BLaER1 (cell line): ENCODE measurements at regions not wholly inside any gene's neighbourhood (a gene's known extent, or its start where the extent isn't known, plus 50 kb on each side); places are given as distances from the start of the nearest gene placed in this dataset.

Experiments
- H3K27ac ChIP-seq: shearing (Covaris generic); formaldehyde crosslinking; 2 replicates; pipeline ENCODE4 v1.8.1; 2022
- H3K27me3 ChIP-seq: shearing (Covaris generic); formaldehyde crosslinking; 2 replicates; pipeline ENCODE4 v1.8.1; 2022
- H3K36me3 ChIP-seq: shearing (Covaris generic); formaldehyde crosslinking; 2 replicates; pipeline ENCODE4 v1.8.1; 2022
- H3K4me1 ChIP-seq: shearing (Covaris generic); formaldehyde crosslinking; 2 replicates; pipeline ENCODE4 v1.8.1; 2022
- H3K4me2 ChIP-seq: shearing (Covaris generic); formaldehyde crosslinking; 2 replicates; pipeline ENCODE4 v1.8.1; 2022
- H3K4me3 ChIP-seq: shearing (Covaris generic); formaldehyde crosslinking; 2 replicates; pipeline ENCODE4 v1.8.1; 2022
- H3K9ac ChIP-seq: shearing (Covaris generic); formaldehyde crosslinking; 2 replicates; pipeline ENCODE4 v1.8.1; 2022
- H3K9me3 ChIP-seq: shearing (Covaris generic); formaldehyde crosslinking; 2 replicates; pipeline ENCODE4 v1.8.1; 2022
- H4K20me1 ChIP-seq: shearing (Covaris generic); formaldehyde crosslinking; 2 replicates; pipeline ENCODE4 v1.8.1; 2022
- Cebpa-rat ChIP-seq: shearing (Covaris generic); IDR thresholded peaks from 2 replicates; pipeline ENCODE4 v1.8.1; 2022

GRCh38 chr13:91115776-91116175 is 231.7 kb upstream of the MIR17HG start:
- H4K20me1 ChIP-seq, result no peaks in the 10 kb centered on the region
- H3K36me3 ChIP-seq, result no peaks in the 10 kb centered on the region
- H3K4me3 ChIP-seq, result no peak overlapping the region
- H3K4me2 ChIP-seq, result no peak overlapping the region
- no peak overlapping the region for H3K9ac ChIP-seq
- no peak for TF ChIP-seq Cebpa-rat
- H3K27me3 ChIP-seq, result no peaks in the 10 kb centered on the region
- no peaks in the 10 kb centered on the region for H3K9me3 ChIP-seq
- H3K4me1 ChIP-seq, result no peaks in the 10 kb centered on the region
- no peak overlapping the region for H3K27ac ChIP-seq

- Histone ChIP-seq H3K9ac (no peak overlapping the region), H3K27me3 (no peaks in the 10 kb centered on the region), H3K9me3 (no peaks in the 10 kb centered on the region), H3K4me1 (no peaks in the 10 kb centered on the region), H3K36me3 (no peaks in the 10 kb centered on the region), H3K27ac (no peak overlapping the region), H3K4me2 (no peak overlapping the region), H4K20me1 (no peaks in the 10 kb centered on the region), H3K4me3 (no peak overlapping the region)
- TF ChIP-seq Cebpa-rat, result no peak
These were observed 230.1 kb upstream of the MIR17HG start for GRCh38 chr13:91117351-91117750.

- no peak overlapping the region for H3K9ac ChIP-seq
- H3K4me2 ChIP-seq, result no peak overlapping the region
- TF ChIP-seq Cebpa-rat, result no peak
- no peaks in the 10 kb centered on the region for H3K36me3 ChIP-seq
- H4K20me1 ChIP-seq, result no peaks in the 10 kb centered on the region
- H3K27ac ChIP-seq, result no peak overlapping the region
- H3K4me1 ChIP-seq, result no peaks in the 10 kb centered on the region
- H3K9me3 ChIP-seq, result no peaks in the 10 kb centered on the region
- no peak overlapping the region for H3K4me3 ChIP-seq
- no peaks in the 10 kb centered on the region for H3K27me3 ChIP-seq
These were observed 227.8 kb upstream of the MIR17HG start for GRCh38 chr13:91119643-91120042.

GRCh38 chr13:91122766-91123165 is 224.7 kb upstream of the MIR17HG start:
- H3K4me2 ChIP-seq, result no peak overlapping the region
- no peaks in the 10 kb centered on the region for H3K27me3 ChIP-seq
- no peak for TF ChIP-seq Cebpa-rat
- no peaks in the 10 kb centered on the region for H4K20me1 ChIP-seq
- H3K27ac ChIP-seq, result no peak overlapping the region
- H3K36me3 ChIP-seq, result no peaks in the 10 kb centered on the region
- H3K9me3 ChIP-seq, result no peaks in the 10 kb centered on the region
- H3K9ac ChIP-seq, result no peak overlapping the region
- H3K4me3 ChIP-seq, result no peak overlapping the region
- H3K4me1 ChIP-seq, result no peaks in the 10 kb centered on the region

- H3K9me3 ChIP-seq, result no peaks in the 10 kb centered on the region
- H3K4me1 ChIP-seq, result no peaks in the 10 kb centered on the region
- no peak overlapping the region for H3K9ac ChIP-seq
- no peaks in the 10 kb centered on the region for H4K20me1 ChIP-seq
- TF ChIP-seq Cebpa-rat, result no peak
- no peaks in the 10 kb centered on the region for H3K27me3 ChIP-seq
- no peaks in the 10 kb centered on the region for H3K36me3 ChIP-seq
- no peak overlapping the region for H3K4me2 ChIP-seq
- no peak overlapping the region for H3K4me3 ChIP-seq
- no peak overlapping the region for H3K27ac ChIP-seq
These were observed 223.9 kb upstream of the MIR17HG start for GRCh38 chr13:91123456-91124127.

- Histone ChIP-seq H3K9me3 (no peaks in the 10 kb centered on the region), H3K27me3 (no peaks in the 10 kb centered on the region)
- no peak for TF ChIP-seq Cebpa-rat
These were observed 220.7 kb upstream of the MIR17HG start for GRCh38 chr13:91126806-91127205.

GRCh38 chr13:91127995-91128394 is 219.5 kb upstream of the MIR17HG start:
- Histone ChIP-seq H3K4me2 (no peak overlapping the region), H4K20me1 (no peaks in the 10 kb centered on the region), H3K36me3 (no peaks in the 10 kb centered on the region), H3K27me3 (no peaks in the 10 kb centered on the region), H3K9ac (no peak overlapping the region), H3K4me3 (no peak overlapping the region), H3K27ac (no peak overlapping the region), H3K9me3 (no peaks in the 10 kb centered on the region), H3K4me1 (no peaks in the 10 kb centered on the region)
- no peak for TF ChIP-seq Cebpa-rat

More at GRCh38 chr13:91126806-91127205, 220.7 kb upstream of the MIR17HG start:
- no peak overlapping the region for H3K27ac ChIP-seq
- H3K4me3 ChIP-seq, result no peak overlapping the region
- no peak overlapping the region for H3K4me2 ChIP-seq
- H3K4me1 ChIP-seq, result no peaks in the 10 kb centered on the region
- H3K36me3 ChIP-seq, result no peaks in the 10 kb centered on the region
- no peaks in the 10 kb centered on the region for H4K20me1 ChIP-seq
- no peak overlapping the region for H3K9ac ChIP-seq

GRCh38 chr13:91132381-91132780 is 215.1 kb upstream of the MIR17HG start:
- Histone ChIP-seq H3K27me3 (no peaks in the 10 kb centered on the region), H3K4me1 (no peaks in the 10 kb centered on the region), H3K27ac (no peak overlapping the region), H3K4me3 (no peak overlapping the region), H3K4me2 (no peak overlapping the region), H3K9me3 (no peaks in the 10 kb centered on the region), H4K20me1 (no peaks in the 10 kb centered on the region), H3K36me3 (no peaks in the 10 kb centered on the region), H3K9ac (no peak overlapping the region)
- TF ChIP-seq Cebpa-rat, result no peak

- H3K4me1 ChIP-seq, result no peaks in the 10 kb centered on the region
- H3K4me3 ChIP-seq, result no peak overlapping the region
- no peaks in the 10 kb centered on the region for H4K20me1 ChIP-seq
- H3K27ac ChIP-seq, result no peak overlapping the region
- H3K9ac ChIP-seq, result no peak overlapping the region
- TF ChIP-seq Cebpa-rat, result no peak
- no peak overlapping the region for H3K4me2 ChIP-seq
- H3K27me3 ChIP-seq, result no peaks in the 10 kb centered on the region
- H3K36me3 ChIP-seq, result no peaks in the 10 kb centered on the region
- H3K9me3 ChIP-seq, result no peaks in the 10 kb centered on the region
These were observed 214.7 kb upstream of the MIR17HG start for GRCh38 chr13:91132786-91133185.

GRCh38 chr13:91133941-91134802 is 213.3 kb upstream of the MIR17HG start:
- Histone ChIP-seq H3K27me3 (no peaks in the 10 kb centered on the region), H3K4me2 (no peak overlapping the region), H3K9ac (no peak overlapping the region), H3K9me3 (no peaks in the 10 kb centered on the region), H4K20me1 (no peaks in the 10 kb centered on the region), H3K27ac (no peak overlapping the region), H3K4me1 (no peaks in the 10 kb centered on the region), H3K36me3 (no peaks in the 10 kb centered on the region), H3K4me3 (no peak overlapping the region)
- no peak for TF ChIP-seq Cebpa-rat
